A673 (cell line): ENCODE measurements at regions not wholly inside any gene's neighbourhood (a gene's known extent, or its start where the extent isn't known, plus 50 kb on each side); places are given as distances from the start of the nearest gene placed in this dataset.

Experiments
- CTCF ChIP-seq: fragments of 300-800, 200-600 bp; sonication (generic); conservative IDR thresholded peaks from 2 replicates; pipeline ENCODE4 v1.5.1; 2017; ENCODE audit warnings: low read depth, mild to moderate bottlenecking, antibody characterized with exemption, low read length, moderate library complexity, mixed read lengths
- EZH2 ChIP-seq: fragments of 200-600 bp; sonication (generic); IDR thresholded peaks from 2 replicates; pipeline ENCODE4 v1.6.1; 2017; ENCODE audit warnings: borderline replicate concordance, low read depth, mild to moderate bottlenecking, mixed read lengths, antibody characterized with exemption, low read length; ENCODE audit not compliant: poor library complexity, severe bottlenecking

DNA sequence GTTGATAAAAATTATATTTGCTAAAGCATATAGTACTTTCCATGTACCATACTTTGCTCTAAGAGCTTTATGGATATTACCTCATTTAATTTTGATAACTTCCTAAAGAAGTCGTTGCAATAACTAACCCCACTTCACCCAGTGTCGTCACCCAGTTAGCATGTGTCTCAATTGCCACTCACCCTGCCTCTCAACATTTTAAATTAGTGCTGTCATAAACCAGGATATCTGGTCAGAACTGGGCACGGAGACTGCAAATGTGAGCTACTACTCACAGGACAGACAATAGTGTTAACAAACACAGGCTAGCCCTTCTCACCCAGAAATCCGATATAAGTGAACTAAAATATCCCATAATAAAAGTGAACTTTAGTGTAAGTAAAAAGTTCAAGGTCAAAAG, 430.6 kb downstream of the KLF12 start:
- TF ChIP-seq CTCF = no peak
- no peak for TF ChIP-seq EZH2
